IMR-90 (cell line): ENCODE measurements at regions not wholly inside any gene's neighbourhood (a gene's known extent, or its start where the extent isn't known, plus 50 kb on each side); places are given as distances from the start of the nearest gene placed in this dataset.

Experiments used
- ATAC-seq: fragments of 200-7000 bp; cut with Tn5 transposase; 2 replicates; pipeline ENCODE4 v1.9.1; 2020; ENCODE audit warnings: low read depth, mild to moderate bottlenecking, moderate library complexity
- BruUV-seq: library from RNA; stranded (reverse); fragments of 400-500 nt; replicated peaks from 2 replicates; lab custom pipeline; 2021; lab: Mats Ljungman, UMichigan
- CTCF ChIA-PET: fragments of 300-600 bp; formaldehyde crosslinking; extraction: SDS; loops from one replicate; lab custom pipeline; 2021; ENCODE audit warnings: antibody characterized with exemption; lab: Yijun Ruan, JAX
- POLR2A ChIA-PET: fragments of 300-600 bp; sonication (Branson Sonifier 250); formaldehyde crosslinking; loops from one replicate; lab custom pipeline; 2022; ENCODE audit warnings: antibody characterized with exemption; ENCODE audit not compliant: unreplicated experiment; lab: Charles Lee
- DNase-seq: peaks from one replicate; pipeline ENCODE4 v3.0.0; 2013
- H2AFZ ChIP-seq: replicated peaks from 2 replicates; pipeline ENCODE3; 2013; ENCODE audit warnings: low read length, mild to moderate bottlenecking; ENCODE audit not compliant: poor library complexity
- H2AK5ac ChIP-seq: 2 replicates; pipeline ENCODE4 v1.6.1; 2013; ENCODE audit warnings: low read depth, low read length, inconsistent platforms
- H2AK9ac ChIP-seq: replicated peaks from 2 replicates; pipeline ENCODE3; 2013; ENCODE audit warnings: mild to moderate bottlenecking, low read depth, low read length, moderate library complexity; ENCODE audit not compliant: poor library complexity
- H2BK120ac ChIP-seq: 2 replicates; pipeline ENCODE4 v1.6.1; 2013; ENCODE audit warnings: low read depth, low read length, inconsistent platforms
- H2BK15ac ChIP-seq: 3 replicates; pipeline ENCODE4 v1.6.1; 2013; ENCODE audit warnings: low read depth, low read length, inconsistent platforms
- H2BK20ac ChIP-seq: 2 replicates; pipeline ENCODE4 v1.6.1; 2013; ENCODE audit warnings: low read depth, mild to moderate bottlenecking, inconsistent platforms, low read length, moderate library complexity
- H2BK5ac ChIP-seq: 2 replicates; pipeline ENCODE4 v1.6.1; 2013; ENCODE audit warnings: mild to moderate bottlenecking, low read depth, low read length, inconsistent platforms; ENCODE audit not compliant: poor library complexity, severe bottlenecking
- H3K14ac ChIP-seq: replicated peaks from 2 replicates; pipeline ENCODE4 v1.6.1; 2013; ENCODE audit warnings: low read depth, low read length, inconsistent platforms
- H3K18ac ChIP-seq: 2 replicates; pipeline ENCODE4 v1.6.1; 2013; ENCODE audit warnings: low read depth, low read length, control low read depth
- H3K23ac ChIP-seq: 2 replicates; pipeline ENCODE4 v1.6.1; 2013; ENCODE audit warnings: low read depth, low read length, inconsistent platforms
- H3K27ac ChIP-seq: 2 replicates; pipeline ENCODE4 v1.5.1; 2013; ENCODE audit warnings: mild to moderate bottlenecking, control low read depth, low read length; ENCODE audit not compliant: insufficient read depth
- H3K27me3 ChIP-seq: 2 replicates; pipeline ENCODE4 v1.6.1; 2013; ENCODE audit warnings: low read length; ENCODE audit not compliant: control insufficient read depth, insufficient read depth
- H3K36me3 ChIP-seq: 2 replicates; pipeline ENCODE4 v1.6.1; 2013; ENCODE audit warnings: low read length, mixed read lengths; ENCODE audit not compliant: control insufficient read depth, insufficient read depth
- H3K4ac ChIP-seq: 2 replicates; pipeline ENCODE4 v1.6.1; 2013; ENCODE audit warnings: low read depth, low read length, inconsistent platforms
- H3K4me1 ChIP-seq: 2 replicates; pipeline ENCODE4 v1.6.1; 2013; ENCODE audit warnings: low read length, mixed read lengths; ENCODE audit not compliant: control insufficient read depth, insufficient read depth
- H3K4me2 ChIP-seq: 2 replicates; pipeline ENCODE4 v1.6.1; 2013; ENCODE audit warnings: low read depth, mild to moderate bottlenecking, control low read depth, low read length, moderate library complexity
- H3K4me3 ChIP-seq: 2 replicates; pipeline ENCODE4 v1.5.1; 2013; ENCODE audit warnings: low read depth, mild to moderate bottlenecking, control low read depth, low read length, moderate library complexity; ENCODE audit not compliant: insufficient read depth
- H3K56ac ChIP-seq: 2 replicates; pipeline ENCODE4 v1.6.1; 2013; ENCODE audit warnings: low read length, inconsistent platforms; ENCODE audit not compliant: insufficient read depth; ENCODE audit errors: extremely low read depth
- H3K79me1 ChIP-seq, 2 experiments: 2 replicates each; pipeline ENCODE4 v1.6.1; 2013; ENCODE audit warnings: low read length in 2 of 2, inconsistent platforms in 1 of 2, low read depth in 1 of 2
- H3K9ac ChIP-seq: 2 replicates; pipeline ENCODE4 v1.6.1; 2013; ENCODE audit warnings: low read depth, low read length, control low read depth
- H3K9me1 ChIP-seq: 2 replicates; pipeline ENCODE4 v1.6.1; 2013; ENCODE audit warnings: low read length, inconsistent platforms; ENCODE audit not compliant: insufficient read depth
- H3K9me3 ChIP-seq: 2 replicates; pipeline ENCODE4 v1.6.1; 2013; ENCODE audit warnings: low read length; ENCODE audit not compliant: control insufficient read depth, insufficient read depth
- H4K20me1 ChIP-seq: 2 replicates; pipeline ENCODE4 v1.6.1; 2013; ENCODE audit warnings: low read length, inconsistent platforms; ENCODE audit not compliant: insufficient read depth
- H4K5ac ChIP-seq: 2 replicates; pipeline ENCODE4 v1.6.1; 2013; ENCODE audit warnings: mild to moderate bottlenecking, low read depth, low read length, control low read depth
- H4K8ac ChIP-seq, 2 experiments: 2 replicates each; pipeline ENCODE4 v1.6.1; 2013; ENCODE audit warnings: low read depth in 2 of 2, low read length in 2 of 2, control low read depth in 1 of 2, inconsistent platforms in 1 of 2
- H4K91ac ChIP-seq: 2 replicates; pipeline ENCODE4 v1.6.1; 2013; ENCODE audit warnings: low read depth, low read length, inconsistent platforms; ENCODE audit not compliant: insufficient read depth
- BHLHE40 ChIP-seq: fragments of 150-350 bp; IDR thresholded peaks from 2 replicates; pipeline ENCODE4 v1.6.1; 2016; ENCODE audit warnings: mild to moderate bottlenecking, low read depth, low read length
- MAFK ChIP-seq: IDR thresholded peaks from 2 replicates; pipeline ENCODE4 v1.6.1; 2012; ENCODE audit warnings: low read depth, low read length, improper control_type of control experiment
- MAZ ChIP-seq: IDR thresholded peaks from 2 replicates; pipeline ENCODE4 v1.6.1; 2012; ENCODE audit warnings: low read depth, mild to moderate bottlenecking, low read length, improper control_type of control experiment, moderate library complexity, borderline replicate concordance
- POLR2A ChIP-seq: IDR thresholded peaks from 2 replicates; pipeline ENCODE4 v1.6.1; 2012; ENCODE audit warnings: mild to moderate bottlenecking, low read depth, low read length
- RAD21 ChIP-seq: IDR thresholded peaks from 2 replicates; pipeline ENCODE4 v1.6.1; 2012; ENCODE audit warnings: low read length, improper control_type of control experiment
- RCOR1 ChIP-seq: IDR thresholded peaks from 2 replicates; pipeline ENCODE4 v1.6.1; 2012; ENCODE audit warnings: mild to moderate bottlenecking, low read length, improper control_type of control experiment; ENCODE audit not compliant: insufficient replicate concordance
- WGBS, 2 experiments: methylation state at CpG; one replicate each; pipeline versions ENCODE4 v1.1.5 to v1.1.7; 2013; ENCODE audit warnings: missing lambda C conversion rate in 2 of 2; ENCODE audit not compliant: insufficient read length in 1 of 2; ENCODE audit errors: extremely low coverage in 2 of 2; 5-methylcytosine and 5-hydroxymethylcytosine counted together
- dilution Hi-C: fragments of 300-500 bp; cut with HindIII; formaldehyde crosslinking; loops from one replicate; pipeline ENCODE4 v1.14.3; 2018; ENCODE audit warnings: low sequenced_read_pairs; ENCODE audit not compliant: unreplicated experiment
- in situ Hi-C: fragments of 300-500 bp; cut with MboI; formaldehyde crosslinking; loops from 3 replicates; pipeline ENCODE4 v1.14.3; 2019; ENCODE audit warnings: low sequenced_read_pairs, inconsistent platforms, mixed read lengths
- intact Hi-C: fragments of 100-400 bp; cut with micrococcal nuclease; formaldehyde crosslinking; loops from 2 replicates; pipeline ENCODE4 v1.10.0; 2022
- TF ChIP-seq, protein P1 (sequence below): fragments of 150-350 bp; IDR thresholded peaks from 2 replicates; pipeline ENCODE4 v1.6.1; 2016; ENCODE audit warnings: low read depth, mild to moderate bottlenecking, low read length, moderate library complexity, borderline replicate concordance

DNA sequence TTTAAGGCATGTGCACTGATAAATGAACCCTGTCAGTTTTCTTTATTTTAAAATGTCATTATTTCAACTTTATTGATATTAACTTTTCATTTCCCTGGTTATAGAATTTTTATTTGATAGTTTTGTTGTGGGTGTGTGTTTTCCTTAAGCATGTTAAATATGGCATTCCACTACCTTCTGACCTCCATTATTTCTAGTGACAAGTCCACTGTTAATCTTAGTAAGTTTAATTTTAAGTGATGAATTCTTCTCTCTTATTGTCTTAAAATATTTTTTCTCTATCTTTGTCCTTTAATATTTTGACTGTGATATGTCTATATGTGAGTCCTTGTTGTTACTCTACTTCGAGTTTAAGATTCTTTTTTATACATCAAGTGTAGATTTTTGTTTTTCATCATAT is 685.7 kb downstream of the GALR1 start:
- H2BK20ac ChIP-seq, result no peak overlapping the region
- H3K18ac ChIP-seq, result no peak overlapping the region
- peaks cover 12% of the 10 kb centered on the region for H3K9me3 ChIP-seq
- ChIA-PET CTCF (no interaction called here), POLR2A (no interaction called here)
- ATAC-seq (no peak), DNase-seq (no peak)
- no peak overlapping the region for H3K4me3 ChIP-seq
- no peak overlapping the region for H2AFZ ChIP-seq
- no peak overlapping the region for H2BK15ac ChIP-seq
- no peak overlapping the region for H3K56ac ChIP-seq
- H3K27me3 ChIP-seq, result no peaks in the 10 kb centered on the region
- in situ Hi-C loops, result no loop called here
- no peaks in the 10 kb centered on the region for H3K79me1 ChIP-seq
- no peak overlapping the region for H4K91ac ChIP-seq
- no peaks in the 10 kb centered on the region for H3K4me1 ChIP-seq
- BruUV-seq, result no TSS peak
- no peak overlapping the region for H3K23ac ChIP-seq
- TF ChIP-seq MAZ, result no peak
- TF ChIP-seq RCOR1, result no peak
- TF ChIP-seq MAFK, result no peak
- TF ChIP-seq RAD21, result no peak
- TF ChIP-seq POLR2A, result no peak
- TF ChIP-seq BHLHE40, result no peak
- TF ChIP-seq, protein P1, sequence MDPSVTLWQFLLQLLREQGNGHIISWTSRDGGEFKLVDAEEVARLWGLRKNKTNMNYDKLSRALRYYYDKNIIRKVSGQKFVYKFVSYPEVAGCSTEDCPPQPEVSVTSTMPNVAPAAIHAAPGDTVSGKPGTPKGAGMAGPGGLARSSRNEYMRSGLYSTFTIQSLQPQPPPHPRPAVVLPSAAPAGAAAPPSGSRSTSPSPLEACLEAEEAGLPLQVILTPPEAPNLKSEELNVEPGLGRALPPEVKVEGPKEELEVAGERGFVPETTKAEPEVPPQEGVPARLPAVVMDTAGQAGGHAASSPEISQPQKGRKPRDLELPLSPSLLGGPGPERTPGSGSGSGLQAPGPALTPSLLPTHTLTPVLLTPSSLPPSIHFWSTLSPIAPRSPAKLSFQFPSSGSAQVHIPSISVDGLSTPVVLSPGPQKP, result no peak
- no peak overlapping the region for H2BK120ac ChIP-seq
- no peak overlapping the region for H4K8ac ChIP-seq
- H3K36me3 ChIP-seq, result no peaks in the 10 kb centered on the region
- dilution Hi-C loops, result no loop called here
- no peak overlapping the region for H2BK5ac ChIP-seq
- intact Hi-C loops, result no loop called here
- H4K5ac ChIP-seq, result no peak overlapping the region
- H2AK9ac ChIP-seq, result no peak overlapping the region
- H3K9ac ChIP-seq, result no peak overlapping the region
- WGBS, 2 experiments, result no CpG with 5 or more reads among the region's 1 CpG
- H3K9me1 ChIP-seq, result no peaks in the 10 kb centered on the region
- H3K4ac ChIP-seq, result no peak overlapping the region
- H4K20me1 ChIP-seq, result no peaks in the 10 kb centered on the region
- no peak overlapping the region for H3K4me2 ChIP-seq
- no peak overlapping the region for H3K14ac ChIP-seq
- H2AK5ac ChIP-seq, result no peak overlapping the region
- H3K27ac ChIP-seq, result no peak overlapping the region
